DOHH2 (cell line): ENCODE measurements at regions not wholly inside any gene's neighbourhood (a gene's known extent, or its start where the extent isn't known, plus 50 kb on each side); places are given as distances from the start of the nearest gene placed in this dataset.

Source experiments
- H3F3A ChIP-seq: fragments of 200-600 bp; sonication (generic), shearing (Covaris generic); 2 replicates; pipeline ENCODE4 v1.6.0; 2016; ENCODE audit warnings: antibody characterized with exemption, mild to moderate bottlenecking; ENCODE audit not compliant: control insufficient read depth, insufficient read depth
- H3K27ac ChIP-seq: fragments of 200-600 bp; sonication (generic); 2 replicates; pipeline ENCODE4 v1.5.1; 2014; ENCODE audit warnings: low read depth, mild to moderate bottlenecking, low read length, moderate library complexity
- H3K27me3 ChIP-seq: fragments of 200-600 bp; sonication (generic); 2 replicates; pipeline ENCODE4 v1.6.1; 2014; ENCODE audit warnings: mild to moderate bottlenecking, low read length, mixed read lengths; ENCODE audit not compliant: control insufficient read depth
- H3K36me3 ChIP-seq: fragments of 200-600 bp; sonication (generic); 2 replicates; pipeline ENCODE4 v1.6.1; 2014; ENCODE audit warnings: mild to moderate bottlenecking, low read length, moderate library complexity, mixed read lengths; ENCODE audit not compliant: control insufficient read depth
- H3K4me1 ChIP-seq: fragments of 200-600 bp; sonication (generic); 2 replicates; pipeline ENCODE4 v1.6.1; 2014; ENCODE audit warnings: mild to moderate bottlenecking, low read length, mixed read lengths; ENCODE audit not compliant: control insufficient read depth
- H3K4me2 ChIP-seq: fragments of 200-600 bp; sonication (generic); 2 replicates; pipeline ENCODE4 v1.6.0; 2014; ENCODE audit warnings: mild to moderate bottlenecking, low read length, moderate library complexity
- H3K4me3 ChIP-seq: fragments of 200-600 bp; sonication (generic); 2 replicates; pipeline ENCODE4 v1.5.1; 2014; ENCODE audit warnings: mild to moderate bottlenecking, low read length, mixed read lengths
- H3K79me2 ChIP-seq: fragments of 200-600 bp; sonication (generic); 2 replicates; pipeline ENCODE4 v1.6.1; 2014; ENCODE audit warnings: mild to moderate bottlenecking, low read length, mixed read lengths; ENCODE audit not compliant: control insufficient read depth
- H3K9me2 ChIP-seq: fragments of 200-600 bp; sonication (generic); replicated peaks from 2 replicates; pipeline ENCODE4 v1.6.1; 2014; ENCODE audit warnings: mild to moderate bottlenecking, low read length, mixed read lengths; ENCODE audit not compliant: control insufficient read depth
- H3K9me3 ChIP-seq: fragments of 200-600 bp; sonication (generic); 2 replicates; pipeline ENCODE4 v1.6.1; 2014; ENCODE audit warnings: antibody characterized with exemption, low read length, mixed read lengths; ENCODE audit not compliant: control insufficient read depth, insufficient read depth
- H4K20me1 ChIP-seq: fragments of 200-600 bp; sonication (generic); 2 replicates; pipeline ENCODE4 v1.6.0; 2014; ENCODE audit warnings: low read depth, mild to moderate bottlenecking, antibody characterized with exemption, low read length, moderate library complexity; ENCODE audit not compliant: control insufficient read depth, insufficient read depth
- EZH2phosphoT487 ChIP-seq: fragments of 200-600 bp; sonication (generic); IDR thresholded peaks from 2 replicates; pipeline ENCODE4 v1.6.1; 2017; ENCODE audit warnings: borderline replicate concordance, mild to moderate bottlenecking, antibody characterized with exemption, low read length, moderate library complexity, mixed read lengths
- TF ChIP-seq, protein P1 (sequence below): fragments of 200-600 bp; sonication (generic); IDR thresholded peaks from one replicate; pipeline ENCODE4 v1.5.1; 2014; ENCODE audit warnings: antibody characterized with exemption, mild to moderate bottlenecking, low read depth, low read length; ENCODE audit not compliant: poor library complexity, severe bottlenecking

DNA sequence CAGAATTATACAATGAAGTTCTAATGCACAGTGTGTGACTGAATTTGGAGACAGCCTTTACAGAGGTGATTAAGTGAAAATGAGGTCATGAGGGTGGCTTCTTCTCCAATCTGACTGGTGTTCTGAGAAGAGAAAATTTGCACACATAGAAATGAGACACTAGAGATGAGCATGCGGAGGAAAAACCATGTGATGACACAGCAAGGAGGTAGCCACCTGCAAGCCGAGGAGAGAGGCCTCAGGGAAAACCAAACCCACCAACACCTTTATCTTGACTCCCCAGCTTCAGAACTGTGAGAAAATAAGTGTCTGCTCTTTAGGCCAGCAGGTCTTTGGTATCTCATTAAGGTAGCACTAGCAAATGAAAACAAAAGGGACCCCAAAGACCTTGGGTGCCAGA is 93.2 kb downstream of the GGTLC2 start:
- no peaks in the 10 kb centered on the region for H3K9me2 ChIP-seq
- no peaks in the 10 kb centered on the region for H3F3A ChIP-seq
- no peak overlapping the region for H3K4me3 ChIP-seq
- H4K20me1 ChIP-seq, result no peaks in the 10 kb centered on the region
- H3K4me2 ChIP-seq, result no peak overlapping the region
- no peaks in the 10 kb centered on the region for H3K9me3 ChIP-seq
- peaks cover 18% of the 10 kb centered on the region for H3K4me1 ChIP-seq
- no peaks in the 10 kb centered on the region for H3K36me3 ChIP-seq
- no peak for TF ChIP-seq EZH2phosphoT487
- TF ChIP-seq, protein P1, sequence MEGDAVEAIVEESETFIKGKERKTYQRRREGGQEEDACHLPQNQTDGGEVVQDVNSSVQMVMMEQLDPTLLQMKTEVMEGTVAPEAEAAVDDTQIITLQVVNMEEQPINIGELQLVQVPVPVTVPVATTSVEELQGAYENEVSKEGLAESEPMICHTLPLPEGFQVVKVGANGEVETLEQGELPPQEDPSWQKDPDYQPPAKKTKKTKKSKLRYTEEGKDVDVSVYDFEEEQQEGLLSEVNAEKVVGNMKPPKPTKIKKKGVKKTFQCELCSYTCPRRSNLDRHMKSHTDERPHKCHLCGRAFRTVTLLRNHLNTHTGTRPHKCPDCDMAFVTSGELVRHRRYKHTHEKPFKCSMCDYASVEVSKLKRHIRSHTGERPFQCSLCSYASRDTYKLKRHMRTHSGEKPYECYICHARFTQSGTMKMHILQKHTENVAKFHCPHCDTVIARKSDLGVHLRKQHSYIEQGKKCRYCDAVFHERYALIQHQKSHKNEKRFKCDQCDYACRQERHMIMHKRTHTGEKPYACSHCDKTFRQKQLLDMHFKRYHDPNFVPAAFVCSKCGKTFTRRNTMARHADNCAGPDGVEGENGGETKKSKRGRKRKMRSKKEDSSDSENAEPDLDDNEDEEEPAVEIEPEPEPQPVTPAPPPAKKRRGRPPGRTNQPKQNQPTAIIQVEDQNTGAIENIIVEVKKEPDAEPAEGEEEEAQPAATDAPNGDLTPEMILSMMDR, result no peak
- no peaks in the 10 kb centered on the region for H3K79me2 ChIP-seq
- no peaks in the 10 kb centered on the region for H3K27me3 ChIP-seq
- no peak overlapping the region for H3K27ac ChIP-seq

DNA sequence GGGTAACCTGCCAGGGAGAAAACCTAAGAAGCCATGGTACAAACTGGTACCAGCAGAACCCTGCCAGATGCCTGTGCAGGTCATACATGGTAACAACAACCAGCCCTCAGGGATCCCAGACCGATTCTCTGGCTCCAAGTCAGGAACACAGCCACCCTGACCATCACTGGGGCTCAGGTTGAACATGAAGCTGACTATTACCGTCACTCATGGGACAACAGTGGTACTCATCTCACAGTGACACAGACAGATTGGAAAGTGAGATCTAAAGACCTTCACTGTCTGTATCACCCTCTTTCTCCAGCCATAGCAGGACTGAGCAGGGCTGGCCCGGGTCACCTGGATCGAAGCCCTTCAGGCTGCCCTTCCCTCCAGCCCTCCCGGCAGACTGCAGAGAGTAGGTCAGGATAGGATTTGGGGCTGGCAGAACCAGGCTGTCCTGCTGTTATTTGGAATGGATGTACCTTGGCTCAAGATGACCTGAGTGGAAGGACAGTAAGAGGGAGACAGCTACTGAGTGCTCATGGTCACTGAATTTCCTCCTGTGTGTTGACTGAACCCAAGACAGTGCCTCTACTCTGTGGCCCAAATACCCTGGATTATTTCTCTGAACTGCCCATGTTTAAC is 94.7 kb downstream of the GGTLC2 start:
- Histone ChIP-seq H3K36me3 (no peaks in the 10 kb centered on the region), H3K9me3 (no peaks in the 10 kb centered on the region), H3K4me1 (peaks cover 27% of the 10 kb centered on the region), H3F3A (no peaks in the 10 kb centered on the region), H3K4me3 (no peak overlapping the region), H3K4me2 (no peak overlapping the region), H3K27ac (no peak overlapping the region), H3K9me2 (no peaks in the 10 kb centered on the region), H3K27me3 (no peaks in the 10 kb centered on the region), H3K79me2 (no peaks in the 10 kb centered on the region), H4K20me1 (no peaks in the 10 kb centered on the region)
- no peak for TF ChIP-seq EZH2phosphoT487
- TF ChIP-seq, protein P1, result no peak

DNA sequence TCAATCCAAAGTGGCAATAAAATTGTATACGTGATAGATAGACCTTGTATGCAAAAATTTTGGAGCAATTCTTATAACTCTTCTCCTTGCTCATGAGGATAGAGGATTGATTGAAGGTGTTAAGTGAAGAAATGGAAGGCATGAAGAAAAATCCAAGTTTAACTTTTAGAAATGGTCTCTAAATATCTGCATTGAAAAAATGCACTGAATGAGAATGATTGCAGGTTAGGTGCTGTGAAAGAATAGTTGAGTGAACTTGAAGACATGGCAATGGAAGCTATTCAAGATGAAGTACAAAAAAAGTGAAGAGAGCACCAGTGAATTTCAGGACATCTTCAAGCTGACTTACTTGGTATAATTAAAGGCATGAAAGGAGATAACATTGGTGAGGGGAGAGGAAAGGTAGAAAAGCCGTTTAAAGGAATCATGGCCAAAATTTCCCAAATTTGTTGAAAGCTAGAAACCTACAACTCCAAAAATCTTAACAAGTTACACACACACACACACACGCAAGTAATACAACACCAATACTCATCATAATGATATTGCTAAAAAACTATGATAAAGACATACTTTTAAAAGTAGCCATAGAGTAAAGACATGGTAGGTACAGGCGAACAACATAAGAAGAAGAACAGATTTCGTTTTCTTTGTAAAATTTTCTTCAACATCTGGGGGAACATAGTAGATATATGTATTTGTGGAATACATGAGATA is 96.3 kb downstream of the GGTLC2 start:
- Histone ChIP-seq H3K4me3 (no peak overlapping the region), H3K9me3 (no peaks in the 10 kb centered on the region), H3K4me2 (no peak overlapping the region), H3K79me2 (no peaks in the 10 kb centered on the region), H4K20me1 (no peaks in the 10 kb centered on the region), H3K9me2 (no peaks in the 10 kb centered on the region), H3K4me1 (peaks cover 25% of the 10 kb centered on the region), H3K36me3 (no peaks in the 10 kb centered on the region), H3K27ac (no peak overlapping the region), H3K27me3 (no peaks in the 10 kb centered on the region), H3F3A (no peaks in the 10 kb centered on the region)
- TF ChIP-seq EZH2phosphoT487, result no peak
- TF ChIP-seq, protein P1, result no peak
